ENCODE measurements at regions not wholly inside any gene's neighbourhood (a gene's known extent, or its start where the extent isn't known, plus 50 kb on each side); places are given as distances from the start of the nearest gene placed in this dataset.

GRCh38 chr20:37598575-37599342, 71.1 kb upstream of the BLCAP start:
- TF ChIP-seq CTCF (IDR thresholded peaks at IDR 0.05) (no peak), POLR2A (IDR thresholded peaks at IDR 0.05) (no peak)

Data from esophagus squamous epithelium (tissue), 4 donors.